ENCODE measurements at regions not wholly inside any gene's neighbourhood (a gene's known extent, or its start where the extent isn't known, plus 50 kb on each side); places are given as distances from the start of the nearest gene placed in this dataset.

DNA sequence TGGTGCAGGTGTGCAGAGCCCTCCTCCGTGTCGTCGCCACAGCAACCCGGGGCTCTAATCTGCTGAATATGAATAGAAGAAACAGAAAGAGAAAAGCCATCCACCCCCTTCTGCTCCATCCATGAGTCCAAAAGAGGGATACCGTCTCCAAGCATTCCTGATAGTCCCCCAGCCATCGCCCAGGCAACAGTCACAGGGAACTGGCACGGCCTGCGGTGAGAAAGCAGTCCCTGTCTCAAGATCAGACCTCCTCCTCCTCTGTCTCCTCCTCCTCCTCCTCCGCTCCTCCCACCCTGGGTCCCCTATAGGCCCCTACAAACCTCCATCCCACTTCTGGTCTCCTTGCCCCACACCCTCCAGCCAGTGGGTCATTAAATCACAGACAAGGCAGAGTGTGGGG, 308.1 kb upstream of the MPDZ start:
- DNase-seq = no peak

DNA sequence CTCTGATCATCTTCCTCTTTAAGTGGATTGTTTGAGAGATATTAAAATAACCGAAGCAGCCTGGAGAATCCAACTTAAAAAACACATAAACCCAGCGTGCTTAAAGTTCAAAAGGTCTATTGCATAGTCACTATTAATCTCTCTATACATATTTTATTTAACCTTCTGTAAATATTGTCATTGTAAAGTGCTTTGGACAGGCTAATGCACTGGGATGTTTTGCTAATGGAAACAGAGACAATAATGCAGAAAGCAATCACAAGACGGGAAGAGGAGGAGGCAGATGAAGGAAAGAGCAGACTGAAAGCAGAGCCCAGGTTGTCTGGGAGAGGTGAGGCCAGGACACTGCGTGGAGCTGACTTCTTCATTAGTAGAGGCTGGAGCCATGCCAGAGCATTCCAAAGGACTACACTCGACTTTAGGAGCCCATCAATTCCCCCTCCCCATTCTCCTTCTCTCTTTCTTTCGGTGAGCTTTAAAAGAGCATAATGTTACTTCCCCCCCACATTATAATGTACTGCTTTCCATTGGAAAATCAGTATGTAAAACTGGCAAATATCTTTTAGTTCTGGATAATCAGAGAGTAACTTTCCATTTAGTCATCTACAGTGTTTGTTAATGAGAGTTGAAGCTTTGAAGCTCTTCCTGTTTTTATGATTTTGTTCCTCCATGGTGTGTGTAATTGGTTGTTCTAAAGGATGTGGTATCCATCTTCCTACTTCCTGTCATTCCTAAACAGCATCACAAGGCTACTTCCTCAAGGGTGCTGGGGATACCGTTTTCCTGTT, 307.3 kb upstream of the MPDZ start:
- DNase-seq = no peak

DNA sequence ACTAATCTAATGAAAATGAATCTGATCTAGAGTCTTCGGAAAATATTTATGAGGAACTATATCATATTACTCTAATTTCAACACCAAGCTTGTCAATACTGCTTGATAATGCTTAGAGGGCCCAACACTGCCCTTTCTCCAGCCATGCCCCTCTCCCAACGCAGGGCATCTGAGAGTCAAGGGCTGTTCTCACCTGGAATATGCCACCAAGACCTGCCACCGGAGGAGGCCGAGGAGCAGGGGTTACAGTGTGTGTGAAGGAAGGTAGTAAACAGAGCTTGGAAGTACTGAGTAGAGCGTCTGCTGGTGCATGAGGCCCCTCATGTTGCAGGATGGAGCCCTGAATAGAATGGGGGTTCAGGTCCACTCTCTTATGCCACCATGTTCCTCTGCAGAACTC, 301.3 kb upstream of the MPDZ start:
- DNase-seq = no peak

DNA sequence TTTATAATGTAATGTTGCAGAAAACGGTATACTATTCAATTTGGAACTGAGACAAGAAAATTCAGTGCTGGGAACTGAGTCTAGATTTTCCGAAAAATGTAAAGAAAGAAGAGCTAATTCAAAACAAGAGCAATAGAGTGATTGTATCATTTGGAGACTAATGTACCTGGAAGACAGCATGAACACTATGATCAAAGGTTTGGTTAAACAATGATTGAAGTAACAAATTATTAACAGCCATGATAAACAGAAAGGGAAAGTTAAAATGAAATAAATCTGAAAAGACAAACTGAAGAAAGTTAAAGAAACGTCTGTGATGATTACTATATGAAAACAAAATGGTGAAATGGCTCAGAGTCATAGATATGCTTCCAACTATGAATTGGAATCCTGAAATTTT, 300.6 kb upstream of the MPDZ start:
- DNase-seq = no peak

DNA sequence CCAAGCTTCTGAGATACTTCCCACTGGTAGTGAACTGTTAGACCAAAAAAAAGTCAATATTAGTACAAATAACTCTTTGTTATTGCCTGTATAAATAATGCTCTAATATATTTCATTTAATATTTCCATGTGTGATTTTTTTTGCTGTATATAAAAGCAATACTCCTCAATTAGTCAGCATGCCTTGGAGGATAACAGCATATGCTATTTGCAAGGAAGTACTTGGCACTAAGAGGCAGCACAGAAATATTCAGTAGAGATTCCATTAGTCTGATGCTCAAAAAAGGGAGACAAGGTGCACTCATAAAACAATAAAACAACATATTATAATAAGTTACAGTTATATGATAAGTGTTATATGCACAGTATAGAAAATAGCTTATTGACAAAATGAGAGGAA, 296.6 kb upstream of the MPDZ start:
- no peak for DNase-seq

DNA sequence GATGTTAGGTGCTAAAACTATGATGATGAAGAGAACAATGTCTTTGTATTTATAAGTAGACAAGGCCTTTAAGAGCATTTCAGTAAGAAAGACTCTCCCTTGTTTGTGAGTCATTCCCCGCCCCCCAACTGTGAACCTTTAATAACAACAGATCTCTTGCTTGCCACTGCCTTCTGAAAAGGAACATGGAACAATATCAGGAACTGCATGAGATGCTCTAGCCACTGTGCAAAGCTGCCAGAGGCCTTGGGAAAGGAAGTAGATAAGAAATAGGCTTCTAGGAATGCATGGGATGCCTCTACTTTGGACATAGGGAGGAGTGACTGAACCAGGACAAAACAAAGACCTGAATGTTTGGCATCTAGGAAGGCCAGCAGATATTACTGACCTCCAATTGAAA, 296.1 kb upstream of the MPDZ start:
- no peak for DNase-seq

DNA sequence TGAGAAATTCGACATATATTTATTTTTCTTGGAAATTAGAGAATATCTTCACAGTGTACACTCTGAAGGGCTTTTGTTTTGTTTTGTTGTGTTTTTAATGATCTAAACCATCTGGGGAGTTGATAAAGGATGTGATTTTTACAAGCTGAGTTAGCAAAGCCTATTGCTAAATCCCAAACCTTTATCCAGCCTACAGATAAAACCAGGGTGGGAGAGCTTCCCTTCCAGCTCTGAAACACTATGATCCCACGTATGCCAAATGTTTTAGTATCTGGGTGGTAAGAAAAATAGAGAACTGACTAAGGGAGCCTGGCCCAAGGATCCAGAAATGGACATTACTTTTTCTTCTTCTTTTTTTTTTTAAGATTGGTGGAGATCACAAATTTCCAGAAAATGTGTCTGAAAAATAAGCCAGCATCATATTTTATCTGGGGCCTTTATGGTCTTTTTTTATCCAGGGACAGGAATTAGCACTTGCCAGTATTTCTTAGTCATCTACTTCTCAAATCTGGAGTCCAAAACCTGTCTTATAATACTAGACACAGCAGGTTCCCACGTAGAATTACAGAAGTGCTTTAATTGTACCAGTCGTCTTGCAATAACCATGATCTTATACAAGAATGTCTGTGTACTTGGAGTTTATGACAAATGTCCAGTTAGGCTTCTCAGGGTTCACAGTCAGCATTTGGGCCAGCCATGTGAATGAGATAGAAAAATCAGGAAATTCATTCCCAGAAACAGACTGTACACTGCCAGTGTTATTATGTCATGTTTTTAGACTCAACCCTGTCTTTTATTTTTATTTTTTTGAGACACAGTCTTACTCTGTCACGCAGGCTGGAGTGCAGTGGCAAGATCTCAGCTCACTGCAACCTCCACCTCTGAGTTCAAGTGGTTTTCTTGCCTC, 290.8 kb upstream of the MPDZ start:
- no peak for DNase-seq

DNA sequence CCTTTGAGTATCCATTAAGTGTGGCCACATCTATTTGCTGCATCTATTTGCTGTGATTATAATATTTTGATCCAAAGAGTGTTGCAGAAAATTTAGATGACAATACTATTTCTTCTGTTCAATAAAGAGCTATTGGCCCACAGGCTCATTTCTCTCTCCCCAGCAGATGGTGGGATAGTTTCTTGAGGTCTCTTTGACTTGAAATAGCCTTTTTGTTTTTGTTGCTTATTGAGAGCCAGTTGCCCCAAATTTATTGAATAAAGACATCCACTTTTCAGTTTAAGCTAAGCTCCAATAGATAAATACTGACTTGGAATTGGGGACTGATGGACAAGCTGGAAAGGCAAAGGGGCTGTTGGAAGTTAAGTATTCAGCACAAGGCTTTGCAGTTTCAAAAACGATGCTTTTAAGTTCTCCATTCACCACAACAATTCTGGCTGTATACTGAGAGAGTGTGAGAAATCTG, 290.1 kb upstream of the MPDZ start:
- DNase-seq = no peak

DNA sequence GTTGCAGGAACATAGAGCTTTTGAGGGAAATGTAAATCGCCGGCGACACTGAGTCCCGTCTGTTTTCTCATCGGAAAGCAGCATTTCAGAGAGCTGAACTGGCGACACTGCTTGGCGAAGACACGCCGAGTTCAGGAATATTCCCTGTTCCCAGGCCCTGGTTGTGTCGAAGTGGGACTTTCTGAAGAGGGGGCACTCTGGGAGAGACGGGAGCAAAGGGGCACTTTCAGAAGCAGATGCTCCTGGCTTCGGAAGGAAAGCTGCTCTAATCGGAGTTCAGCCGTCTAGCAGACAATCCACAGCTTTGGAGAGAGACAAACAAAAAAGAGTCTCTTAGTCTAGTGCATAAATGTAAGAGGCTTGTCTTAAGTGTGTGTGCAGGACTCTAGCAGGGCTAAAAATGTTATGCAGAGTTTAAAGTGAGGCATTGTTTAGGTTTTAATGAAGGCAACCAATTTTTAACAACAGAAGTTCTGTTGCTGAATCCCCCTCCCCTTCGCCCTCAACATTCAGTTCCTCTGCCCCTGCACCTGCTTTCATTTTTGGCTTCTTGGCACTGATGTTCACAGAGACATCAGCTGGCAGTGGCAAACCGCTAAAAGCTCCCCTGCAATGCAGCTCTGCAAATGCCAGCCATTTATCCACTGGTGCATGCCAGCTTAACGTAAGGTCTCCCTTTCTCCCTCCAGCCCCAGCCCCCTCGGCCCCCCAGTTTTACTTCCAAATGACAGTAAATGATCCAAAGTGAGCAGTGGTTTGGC, 289.5 kb upstream of the MPDZ start:
- DNase-seq = no peak

DNA sequence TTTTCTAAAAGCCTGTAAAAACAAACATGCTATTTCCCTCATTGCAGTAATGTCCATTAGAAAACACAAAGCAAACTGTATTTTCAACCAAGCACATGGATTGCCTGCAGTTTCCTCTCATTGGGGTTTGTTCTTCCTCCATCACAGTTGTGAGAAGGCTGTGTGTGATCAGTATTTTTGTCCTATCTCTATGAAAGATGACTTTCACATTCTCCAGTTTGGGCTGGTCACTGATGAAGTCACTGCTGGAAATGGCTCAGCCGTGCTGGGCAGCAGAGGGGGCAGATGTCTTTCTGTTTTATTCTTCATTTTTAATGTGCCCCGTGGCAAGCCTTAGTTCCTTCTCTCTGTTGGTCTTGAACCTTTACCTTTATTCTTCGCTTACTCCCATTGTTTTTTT, 288.9 kb upstream of the MPDZ start:
- DNase-seq = no peak

DNA sequence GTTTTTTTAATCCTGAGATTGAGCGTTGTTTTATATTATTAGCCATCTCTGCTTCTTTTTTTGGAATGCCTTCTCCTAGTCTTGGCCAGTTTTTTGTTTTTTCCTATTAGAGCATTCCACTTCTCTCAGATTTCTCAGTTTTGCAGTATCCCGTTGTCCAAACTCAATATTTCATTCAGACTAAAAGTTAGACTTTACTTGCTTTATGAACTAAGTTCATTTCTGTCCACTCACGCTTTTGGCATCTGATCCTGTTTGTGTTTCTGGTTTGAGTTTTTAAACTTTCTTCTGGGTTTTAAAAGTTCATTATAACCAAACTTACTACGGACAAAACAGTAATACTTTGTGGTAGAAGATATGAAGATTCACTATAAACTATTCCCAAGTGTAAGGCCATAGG, 288.3 kb upstream of the MPDZ start:
- no peak for DNase-seq

DNA sequence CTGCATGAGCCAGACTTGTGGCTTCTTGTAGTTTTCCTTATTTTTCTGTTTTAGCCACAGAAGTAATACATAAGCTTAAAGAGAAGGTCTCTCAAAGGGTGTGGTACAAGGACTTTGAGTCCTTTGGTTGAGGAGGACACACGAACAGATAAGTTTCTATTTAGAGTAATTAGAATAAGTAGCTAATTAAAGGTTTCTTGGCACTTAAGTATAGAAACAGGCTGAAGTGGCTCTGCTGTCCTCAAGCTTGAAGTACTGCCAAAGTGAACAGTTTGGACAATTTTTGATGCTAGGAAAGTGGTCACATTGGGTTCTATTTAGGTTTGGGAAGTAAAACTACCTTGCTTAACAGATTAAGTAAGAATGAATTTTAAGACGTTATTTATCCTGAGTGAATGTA, 278.3 kb upstream of the MPDZ start:
- DNase-seq = no peak

DNA sequence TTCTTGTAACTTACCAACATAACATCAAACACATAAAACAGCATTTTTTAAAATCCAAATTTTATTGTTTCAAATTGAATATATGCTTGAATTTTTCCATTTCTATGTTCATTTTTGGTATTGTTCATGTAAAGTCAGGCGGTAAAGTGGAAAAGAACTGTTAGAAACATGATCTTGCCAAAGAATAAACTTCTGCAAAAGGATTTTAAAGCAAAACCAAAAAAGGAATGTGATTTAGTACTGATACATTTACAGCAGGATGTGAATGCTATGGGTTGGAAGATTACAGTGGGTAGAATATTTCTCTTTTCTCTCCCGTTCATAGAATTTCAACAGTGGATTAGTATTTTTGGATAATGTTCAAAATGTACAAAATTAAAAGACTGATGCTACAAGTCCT, 277.2 kb upstream of the MPDZ start:
- DNase-seq = no peak

DNA sequence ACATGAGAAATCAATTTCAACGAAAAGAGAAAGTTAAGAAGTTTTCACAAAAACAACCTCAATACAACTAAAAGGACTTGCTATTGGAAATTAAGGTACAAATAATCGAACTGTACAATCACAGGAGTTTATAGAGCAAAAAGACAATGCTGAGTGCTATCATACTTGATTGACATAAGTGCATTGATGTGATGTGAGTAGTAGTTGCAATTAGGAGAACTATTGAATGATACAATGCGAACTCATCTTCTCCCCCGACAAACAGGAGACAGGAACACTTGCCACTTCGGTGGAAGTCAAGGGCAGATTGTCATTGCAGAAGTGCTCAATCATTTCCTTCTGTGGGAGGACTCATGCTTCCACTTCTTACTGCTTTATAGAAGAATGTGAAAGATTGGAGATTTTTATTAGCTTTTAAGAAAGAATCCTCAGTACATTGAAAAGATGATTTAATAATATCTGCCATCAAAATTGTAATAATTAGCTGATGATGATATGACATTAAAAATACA, 276.6 kb upstream of the MPDZ start:
- peak in 1 of 2 experiments; percentile 45 for DNase-seq

DNA sequence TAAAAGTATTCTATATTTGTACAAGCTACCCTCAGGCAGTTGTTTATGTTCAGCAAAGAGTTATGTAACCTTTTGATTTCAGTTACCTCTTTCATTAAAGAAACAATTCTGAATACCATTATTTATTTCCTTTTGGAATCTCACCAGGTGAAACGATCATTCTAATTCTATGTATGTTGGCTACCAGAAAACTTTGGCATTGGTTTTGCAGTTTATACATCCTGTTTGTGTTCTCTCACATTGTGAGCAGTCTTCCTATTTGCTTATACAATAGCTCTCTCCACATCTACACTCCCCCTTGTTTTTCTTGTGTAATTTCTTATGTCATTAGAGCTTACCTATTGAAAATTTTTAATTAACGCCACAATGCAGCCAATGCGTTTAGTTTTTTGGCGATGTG, 276.0 kb upstream of the MPDZ start:
- peak; percentile 68 to 70 for DNase-seq

DNA sequence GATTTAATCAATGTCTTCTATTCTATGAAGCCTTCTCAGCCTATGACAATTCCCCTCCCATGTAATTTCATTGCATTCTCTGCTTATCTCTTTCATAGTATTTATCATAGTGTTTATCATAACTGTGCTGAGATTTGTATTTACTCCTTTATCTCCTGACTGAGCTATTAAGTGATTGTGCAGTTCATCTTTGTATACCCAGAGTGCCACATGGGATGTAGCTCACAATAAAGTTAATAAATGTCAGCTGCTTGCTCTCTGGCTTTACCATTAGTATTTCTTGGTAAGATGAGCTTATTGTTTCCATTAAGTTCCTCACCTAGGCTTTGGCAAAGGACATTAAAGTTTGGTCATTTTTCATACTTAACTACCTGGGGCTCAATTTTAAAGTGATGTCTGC, 275.1 kb upstream of the MPDZ start:
- DNase-seq = peak; percentile 43 to 59

DNA sequence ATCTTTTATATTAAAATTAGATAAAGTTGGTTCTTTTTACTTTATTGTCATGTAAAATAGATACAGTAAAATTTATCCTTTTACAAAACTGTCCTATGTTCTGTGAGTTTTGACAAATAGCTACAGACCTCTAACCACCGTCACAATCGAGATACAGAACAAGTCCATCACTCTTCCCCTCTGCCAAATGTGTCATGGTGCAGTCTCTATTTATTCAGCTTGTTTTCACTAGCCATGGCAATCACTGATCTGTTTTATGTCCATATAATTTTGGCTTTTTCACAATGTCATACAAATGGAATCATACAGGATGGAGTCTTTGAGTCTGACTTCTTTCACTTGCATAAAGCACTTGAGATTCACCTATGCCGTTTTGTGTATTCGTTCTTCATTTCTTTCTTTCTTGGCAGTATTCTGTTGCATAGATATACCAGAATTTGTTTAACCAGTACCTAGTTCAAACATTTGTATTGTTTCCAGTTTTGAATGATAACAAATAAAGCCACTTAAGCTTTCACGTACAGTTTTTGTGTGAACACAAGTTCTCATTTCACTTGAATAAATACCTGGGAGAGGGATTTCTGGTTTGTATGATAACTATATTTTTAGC, 273.2 kb upstream of the MPDZ start:
- peak; percentile 94 to 95 for DNase-seq

DNA sequence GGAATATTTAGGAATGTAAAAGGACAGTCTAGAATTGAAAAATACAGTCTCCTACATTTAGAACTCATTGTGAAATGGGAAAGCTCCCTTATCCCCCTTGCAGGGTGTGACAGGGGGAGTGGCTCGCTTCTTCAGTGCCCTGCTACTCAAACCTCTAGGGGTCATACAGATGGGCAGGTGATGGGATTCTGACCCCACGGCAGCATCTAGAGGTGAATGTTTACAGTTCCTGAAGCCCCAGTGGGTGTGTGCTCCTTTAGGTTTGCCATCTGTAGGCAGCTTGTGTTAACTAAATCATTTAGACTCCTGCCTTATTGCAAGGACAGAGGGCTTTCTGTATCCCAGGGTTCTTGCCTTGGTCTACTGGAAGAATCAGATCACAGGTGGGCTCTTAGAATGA, 271.0 kb upstream of the MPDZ start:
- no peak for DNase-seq

DNA sequence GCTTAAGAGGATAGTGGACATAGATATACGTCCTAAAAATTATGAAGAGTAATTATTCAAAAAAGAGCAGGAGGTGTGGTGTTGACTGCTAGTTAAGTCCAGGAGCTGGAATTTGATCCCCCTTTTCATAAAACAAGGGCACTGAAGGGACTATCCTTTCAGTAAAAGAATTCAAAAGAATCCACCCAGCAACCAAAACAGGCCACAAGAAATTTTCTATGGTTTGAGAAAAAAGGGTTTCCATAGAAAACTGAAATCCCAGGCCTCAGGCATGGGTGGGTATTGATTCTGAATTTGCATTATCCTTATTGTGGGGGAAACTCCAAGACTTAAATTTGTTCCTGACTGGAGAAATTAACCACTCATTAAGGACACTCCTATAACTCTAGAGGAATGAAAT, 269.0 kb upstream of the MPDZ start:
- no peak for DNase-seq

DNA sequence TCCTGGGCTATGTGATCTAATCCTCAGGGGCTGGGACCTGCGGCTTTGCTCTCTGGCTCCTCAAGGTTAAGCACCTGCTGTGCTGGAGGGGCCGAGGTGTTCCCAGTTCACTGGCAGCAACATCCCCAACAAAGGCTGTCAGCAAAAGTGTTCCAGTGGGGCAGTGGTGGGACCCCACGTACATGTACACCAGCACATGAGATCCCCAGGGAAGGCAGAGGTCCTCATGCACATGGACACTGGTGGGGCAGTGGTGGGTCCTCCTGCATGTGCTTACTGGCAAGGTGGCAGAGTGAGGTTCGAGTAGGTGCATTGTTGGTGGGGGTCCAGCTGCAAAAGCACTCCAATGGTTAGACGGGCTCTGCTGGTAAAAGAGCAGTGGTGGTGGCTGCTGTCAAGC, 255.6 kb upstream of the MPDZ start:
- no peak for DNase-seq

DNA sequence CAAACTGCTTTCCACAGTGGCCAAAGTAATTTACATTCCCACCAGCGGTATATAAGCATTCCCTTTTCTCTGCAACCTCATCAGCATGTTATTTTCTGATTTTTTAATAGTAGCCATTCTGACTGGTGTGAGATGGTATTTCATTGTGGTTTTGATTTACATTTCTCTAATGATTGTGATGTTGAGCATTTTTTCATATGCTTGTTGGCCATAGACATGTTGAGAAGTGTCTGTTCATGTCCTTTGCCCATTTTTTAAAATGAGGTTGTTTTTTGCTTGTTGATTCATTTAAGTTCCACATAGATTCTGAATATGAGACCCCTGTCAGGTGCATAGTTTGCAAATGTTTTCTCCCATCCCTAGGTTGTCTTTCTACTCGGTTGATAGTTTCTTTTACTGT, 254.5 kb upstream of the MPDZ start:
- no peak for DNase-seq

DNA sequence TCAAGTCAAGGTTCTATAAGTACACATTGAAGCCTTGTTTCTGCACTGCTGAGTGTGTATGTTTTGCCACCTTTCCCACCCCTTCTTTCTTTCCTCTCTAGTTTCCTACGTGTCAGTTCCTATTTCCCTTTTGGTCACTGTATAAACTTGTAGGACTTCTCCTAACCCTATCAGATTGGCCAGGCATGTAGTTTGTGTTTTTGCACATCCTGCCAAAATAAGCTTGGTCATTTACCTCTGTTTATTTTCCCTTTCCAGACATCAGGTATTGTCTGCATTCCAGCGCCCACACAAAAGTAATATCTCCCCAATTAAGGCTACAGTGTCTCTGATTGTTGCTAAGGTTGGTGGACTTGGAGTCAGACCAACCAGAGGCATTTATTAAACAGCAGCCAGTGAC, 252.9 kb upstream of the MPDZ start:
- no peak for DNase-seq

Measured in NCI-H1930 (cell line).